H54 (cell line): ENCODE measurements at regions not wholly inside any gene's neighbourhood (a gene's known extent, or its start where the extent isn't known, plus 50 kb on each side); places are given as distances from the start of the nearest gene placed in this dataset.

Experiments used
- DNase-seq: peaks from one replicate; pipeline ENCODE4 v3.0.0; 2011; ENCODE audit warnings: low spot score, mixed read lengths; ENCODE audit not compliant: insufficient read length
- FAIRE-seq: peaks from 3 replicates; lab custom pipeline; 2011; peaks lifted over from hg19 to GRCh38; lab: Jason Lieb, UNC
- POLR2A ChIP-seq: IDR thresholded peaks from 2 replicates; pipeline ENCODE4 v1.6.1; 2011; ENCODE audit warnings: low read depth, mild to moderate bottlenecking, low read length

GRCh38 chr13:81995316-81995715 is 1654.4 kb upstream of the SPRY2 start:
- no peak for FAIRE-seq
- no peak for TF ChIP-seq POLR2A
- no peak for DNase-seq

- DNase-seq (no peak), FAIRE-seq (no peak)
- no peak for TF ChIP-seq POLR2A
Observed at GRCh38 chr13:81990652-81991051, 1649.7 kb upstream of the SPRY2 start.

- no peak for FAIRE-seq
- no peak for DNase-seq
- TF ChIP-seq POLR2A, result no peak
Observed at GRCh38 chr13:81988567-81988966, 1647.6 kb upstream of the SPRY2 start.

GRCh38 chr13:81987677-81988357 is 1646.9 kb upstream of the SPRY2 start:
- no peak for FAIRE-seq
- no peak for DNase-seq
- TF ChIP-seq POLR2A, result no peak

GRCh38 chr13:81987159-81987558 is 1646.2 kb upstream of the SPRY2 start:
- FAIRE-seq (peak; percentile 66), DNase-seq (no peak)
- no peak for TF ChIP-seq POLR2A

GRCh38 chr13:81986308-81986707 is 1645.4 kb upstream of the SPRY2 start:
- no peak for FAIRE-seq
- DNase-seq, result no peak
- no peak for TF ChIP-seq POLR2A

GRCh38 chr13:81957121-81957520 is 1616.2 kb upstream of the SPRY2 start:
- no peak for DNase-seq
- TF ChIP-seq POLR2A, result no peak

GRCh38 chr13:81929988-81930387 is 1589.1 kb upstream of the SPRY2 start:
- peak; percentile 65 for FAIRE-seq
- no peak for DNase-seq
- TF ChIP-seq POLR2A, result no peak

More at GRCh38 chr13:81957121-81957520, 1616.2 kb upstream of the SPRY2 start:
- no peak for FAIRE-seq

GRCh38 chr13:81927347-81927746 is 1586.4 kb upstream of the SPRY2 start:
- FAIRE-seq, result peak; percentile 6
- no peak for DNase-seq
- TF ChIP-seq POLR2A, result no peak

GRCh38 chr13:81917810-81918209 is 1576.9 kb upstream of the SPRY2 start:
- no peak for DNase-seq
- no peak for TF ChIP-seq POLR2A
- no peak for FAIRE-seq

- DNase-seq (no peak), FAIRE-seq (no peak)
- no peak for TF ChIP-seq POLR2A
Observed at GRCh38 chr13:81916461-81916860, 1575.5 kb upstream of the SPRY2 start.

GRCh38 chr13:81907787-81908372 is 1567.0 kb upstream of the SPRY2 start:
- no peak for FAIRE-seq
- TF ChIP-seq POLR2A, result no peak
- DNase-seq, result no peak

- no peak for TF ChIP-seq POLR2A
- DNase-seq (no peak), FAIRE-seq (no peak)
Observed at GRCh38 chr13:81888855-81889254, 1547.9 kb upstream of the SPRY2 start.

GRCh38 chr13:81874681-81875661 is 1534.0 kb upstream of the SPRY2 start:
- DNase-seq, result no peak
- no peak for FAIRE-seq
- TF ChIP-seq POLR2A, result no peak

GRCh38 chr13:81874253-81874652 is 1533.3 kb upstream of the SPRY2 start:
- FAIRE-seq (no peak), DNase-seq (no peak)
- TF ChIP-seq POLR2A, result no peak
